A549 (cell line): ENCODE measurements at regions not wholly inside any gene's neighbourhood (a gene's known extent, or its start where the extent isn't known, plus 50 kb on each side); places are given as distances from the start of the nearest gene placed in this dataset.
A peak's percentile ranks its signal among the peaks of the same experiment; 100 is the strongest.

Source experiments
- ATAC-seq, 2 experiments: fragments of 200-7000 bp in 1 of 2; fragments of >200 bp in 1 of 2; cut with Nextera tagmentation in 1 of 2; cut with Tn5 transposase in 1 of 2; 3 replicates each; pipeline versions ENCODE4 v1.8.0 to v1.9.1; 2018 to 2020; ENCODE audit warnings: mild to moderate bottlenecking in 1 of 2, moderate library complexity in 1 of 2
- CTCF ChIA-PET: fragments of 300-600 bp; sonication (Branson Sonifier 250); formaldehyde crosslinking; extraction: SDS; loops from one replicate; lab custom pipeline; 2021; ENCODE audit warnings: antibody characterized with exemption, inconsistent platforms; lab: Yijun Ruan, JAX
- POLR2A ChIA-PET: fragments of 350-600 bp; formaldehyde crosslinking; extraction: SDS; loops from one replicate; lab custom pipeline; 2021; ENCODE audit warnings: antibody characterized with exemption, inconsistent platforms; lab: Yijun Ruan, JAX
- DNase-seq, 2 experiments: peaks; one replicate each; pipeline versions ENCODE4 v3.0.0 to v3.0.0-alpha.2; 2011 to 2016; ENCODE audit warnings: low read depth in 1 of 2, low spot score in 1 of 2
- FAIRE-seq: peaks from 2 replicates; lab custom pipeline; 2011; peaks lifted over from hg19 to GRCh38; lab: Jason Lieb, UNC
- H3K27ac ChIP-seq, 2 experiments: fragments of >200 bp; sonication (Bioruptor Twin); formaldehyde crosslinking; 3 replicates each; pipeline ENCODE4 v1.5.1; 2016 to 2017
- H3K4me1 ChIP-seq: fragments of >200 bp; sonication (Bioruptor Twin); formaldehyde crosslinking; 3 replicates; pipeline ENCODE4 v1.6.1; 2016
- H3K4me2 ChIP-seq: fragments of >200 bp; sonication (Bioruptor Twin); formaldehyde crosslinking; 3 replicates; pipeline ENCODE4 v1.6.1; 2016
- H3K4me3 ChIP-seq: fragments of >200 bp; sonication (Bioruptor Twin); formaldehyde crosslinking; 3 replicates; pipeline ENCODE4 v1.5.1; 2016
- H3K9me3 ChIP-seq: fragments of >200 bp; sonication (Bioruptor Twin); formaldehyde crosslinking; 3 replicates; pipeline ENCODE4 v1.6.1; 2016
- ATOH8 ChIP-seq: fragments of 250-450 bp; sonication (Bioruptor Pico); IDR thresholded peaks from 2 replicates; pipeline ENCODE4 v1.5.0; 2020; ENCODE audit warnings: low read depth, mild to moderate bottlenecking, moderate library complexity
- CBX8 ChIP-seq: fragments of 200-600 bp; sonication (generic); IDR thresholded peaks from 2 replicates; pipeline ENCODE4 v1.6.1; 2016
- CEBPB ChIP-seq, 2 experiments: fragments of >200 bp in 1 of 2; sonication (Bioruptor Twin) in 1 of 2; formaldehyde crosslinking in 1 of 2; IDR thresholded peaks; 2 replicates each; pipeline ENCODE4 v1.6.1; 2012 to 2016
- CTCF ChIP-seq: fragments of >200 bp; sonication (Bioruptor Twin); formaldehyde crosslinking; IDR thresholded peaks from 3 replicates; pipeline ENCODE4 v1.5.1; 2016
- EHF ChIP-seq: fragments of 250-450 bp; sonication (Bioruptor Pico); IDR thresholded peaks from 2 replicates; pipeline ENCODE4 v1.5.0; 2020; ENCODE audit warnings: mild to moderate bottlenecking
- EP300 ChIP-seq, 2 experiments: fragments of >200 bp; sonication (Bioruptor Twin); formaldehyde crosslinking; IDR thresholded peaks; 2 replicates in 1 of 2; 3 replicates in 1 of 2; pipeline ENCODE4 v1.6.1; 2016 to 2017
- FOSB ChIP-seq: fragments of 250-450 bp; sonication (Bioruptor Pico); IDR thresholded peaks from 2 replicates; pipeline ENCODE4 v1.5.0; 2020; ENCODE audit warnings: mild to moderate bottlenecking, moderate library complexity
- FOSL2 ChIP-seq, 2 experiments: fragments of 450-650 bp in 1 of 2; fragments of >200 bp in 1 of 2; sonication (Bioruptor Twin) in 1 of 2; formaldehyde crosslinking; IDR thresholded peaks; 2 replicates each; pipeline versions ENCODE4 v1.5.0 to v1.6.1; 2016 to 2020; ENCODE audit warnings: mild to moderate bottlenecking in 1 of 2, moderate library complexity in 1 of 2
- HDAC2 ChIP-seq: fragments of 200-600 bp; sonication (generic); IDR thresholded peaks from 2 replicates; pipeline ENCODE4 v1.6.1; 2016
- HOXB13 ChIP-seq: fragments of 250-450 bp; sonication (Bioruptor Pico); IDR thresholded peaks from 2 replicates; pipeline ENCODE4 v1.5.0; 2020; ENCODE audit warnings: low read depth, mild to moderate bottlenecking, moderate library complexity
- JUN ChIP-seq, 2 experiments: fragments of >200 bp; sonication (Bioruptor Twin); formaldehyde crosslinking; IDR thresholded peaks; 2 replicates in 1 of 2; 3 replicates in 1 of 2; pipeline ENCODE4 v1.6.1; 2016 to 2017
- JUNB ChIP-seq: fragments of >200 bp; sonication (Bioruptor Twin); formaldehyde crosslinking; IDR thresholded peaks from 2 replicates; pipeline ENCODE4 v1.6.1; 2016
- KDM5A ChIP-seq: fragments of 200-600 bp; sonication (generic); IDR thresholded peaks from 2 replicates; pipeline ENCODE4 v1.6.1; 2016; ENCODE audit warnings: antibody characterized with exemption, mild to moderate bottlenecking
- MAZ ChIP-seq: fragments of 150-350 bp; IDR thresholded peaks from 2 replicates; pipeline ENCODE4 v1.6.1; 2014; ENCODE audit warnings: antibody characterized with exemption, low read depth, low read length, borderline replicate concordance
- POLR2A ChIP-seq: IDR thresholded peaks from 2 replicates; pipeline ENCODE4 v1.6.1; 2012; ENCODE audit warnings: mild to moderate bottlenecking, low read length
- RAD21 ChIP-seq, 2 experiments: fragments of >200 bp in 1 of 2; sonication (Bioruptor Twin) in 1 of 2; formaldehyde crosslinking in 1 of 2; IDR thresholded peaks in 1 of 2; conservative IDR thresholded peaks in 1 of 2; 2 replicates in 1 of 2; 3 replicates in 1 of 2; pipeline ENCODE4 v1.6.1; 2012 to 2018; ENCODE audit warnings: inconsistent platforms in 1 of 2
- REST ChIP-seq: fragments of 200-600 bp; sonication (generic); IDR thresholded peaks from 2 replicates; pipeline ENCODE4 v1.6.1; 2016; ENCODE audit warnings: antibody characterized with exemption, mild to moderate bottlenecking, moderate library complexity
- SMC3 ChIP-seq: fragments of >200 bp; sonication (Bioruptor Twin); formaldehyde crosslinking; IDR thresholded peaks from 3 replicates; pipeline ENCODE4 v1.6.1; 2018; ENCODE audit warnings: inconsistent platforms
- SREBF2 ChIP-seq: fragments of 450-650 bp; IDR thresholded peaks from 2 replicates; pipeline ENCODE4 v1.6.1; 2014; ENCODE audit warnings: mild to moderate bottlenecking, moderate library complexity
- ZNF302 ChIP-seq: fragments of 250-450 bp; sonication (Bioruptor Pico); IDR thresholded peaks from 2 replicates; pipeline ENCODE4 v1.9.0; 2021; ENCODE audit warnings: inconsistent platforms, mild to moderate bottlenecking, moderate library complexity
- WGBS: methylation state at CpG from one replicate; pipeline ENCODE4 v1.1.6; 2017; ENCODE audit errors: missing lambda C conversion rate; 5-methylcytosine and 5-hydroxymethylcytosine counted together

DNA sequence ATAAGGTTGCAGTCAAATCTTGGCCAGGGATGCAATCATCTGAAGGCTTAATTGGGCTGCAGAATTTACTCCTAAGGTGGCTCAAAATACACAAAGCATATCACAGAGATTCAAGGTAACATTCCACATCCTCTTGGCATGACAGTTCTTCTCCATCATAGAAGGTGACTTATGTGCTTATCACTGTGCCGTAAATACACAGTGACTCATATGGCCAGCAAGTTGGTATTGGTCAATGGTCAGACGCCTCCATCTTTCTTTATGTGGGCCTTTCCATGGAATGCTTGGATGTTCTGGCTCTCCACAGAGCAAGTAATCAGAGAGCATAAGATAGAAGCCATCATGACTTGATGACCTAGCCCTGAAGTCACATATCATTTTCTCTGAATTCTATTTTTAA lies 168.8 kb upstream of the ST8SIA2 start:
- ChIA-PET CTCF (interaction anchor here (3.8 kb wide), 1 partner anchor 135 kb away, joined by 15 read pairs; no protein-coding TSS in a partner anchor), POLR2A (no interaction called here)
- Histone ChIP-seq H3K4me2 (no peak overlapping the region), H3K9me3 (peaks cover 7% of the 10 kb centered on the region; the same call in 1 of the 3 replicates), H3K27ac (no peak overlapping the region), H3K4me1 (no peaks in the 10 kb centered on the region), H3K4me3 (no peak overlapping the region)
- ATAC-seq (no peak), DNase-seq (no peak), FAIRE-seq (no peak)
- WGBS, result 28% methylated on average over 2 of the region's 2 CpGs
- TF ChIP-seq ZNF302 (CRISPR knock-in tag) (no peak), HDAC2 (no peak), HOXB13 (no peak), CTCF (no peak), JUNB (no peak), FOSB (CRISPR knock-in tag) (no peak), KDM5A (no peak), EP300 (IDR thresholded peaks at IDR 0.05) (no peak), CEBPB (IDR thresholded peaks at IDR 0.05) (no peak), SREBF2 (no peak), JUN (IDR thresholded peaks at IDR 0.05) (no peak), POLR2A (no peak), ATOH8 (no peak), REST (no peak), MAZ (no peak), CBX8 (no peak), EHF (CRISPR knock-in tag) (no peak), FOSL2 (IDR thresholded peaks at IDR 0.05) (no peak), FOSL2 (CRISPR knock-in tag; IDR thresholded peaks at IDR 0.05) (no peak)
- TF ChIP-seq, all 56 proteins: peak for 0

DNA sequence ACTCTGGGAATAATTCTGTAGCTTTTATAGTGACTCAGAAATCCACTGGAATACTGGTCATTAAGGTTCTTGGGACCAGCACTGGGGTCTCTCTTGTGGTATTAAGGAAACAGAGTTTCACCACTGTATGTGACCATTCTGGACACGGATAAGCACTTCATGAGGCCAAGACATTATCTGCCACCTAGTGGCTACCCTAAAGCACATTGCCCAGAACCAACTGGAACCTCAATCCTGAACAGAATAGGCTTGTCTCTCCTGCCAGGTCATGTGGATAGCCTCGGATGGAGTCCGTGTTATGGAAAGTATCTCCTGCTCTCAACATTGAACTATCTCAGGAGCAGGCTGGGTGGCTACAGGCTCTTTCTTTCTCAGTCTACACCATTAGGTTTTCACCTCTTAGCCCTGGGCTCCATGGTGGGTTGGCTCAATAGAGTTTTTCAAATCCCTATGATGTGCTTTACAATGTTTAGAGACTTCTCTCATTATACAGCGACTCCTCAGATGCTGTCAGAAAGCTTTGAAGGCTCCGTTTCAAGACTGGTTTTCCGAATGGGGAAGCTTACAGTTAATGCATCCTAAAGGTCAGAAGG lies 167.6 kb upstream of the ST8SIA2 start:
- Histone ChIP-seq H3K9me3 (peaks cover 7% of the 10 kb centered on the region; the same call in 1 of the 3 replicates), H3K27ac (no peak overlapping the region), H3K4me1 (no peaks in the 10 kb centered on the region), H3K4me2 (no peak overlapping the region), H3K4me3 (no peak overlapping the region)
- ChIA-PET POLR2A (no interaction called here), CTCF (interaction anchor here (1.0 to 3.8 kb wide), 5 partner anchors 97 to 136 kb away, joined by 3 to 15 read pairs (median 4); no protein-coding TSS in a partner anchor)
- no peak for FAIRE-seq
- 2% methylated on average over 6 of the region's 6 CpGs for WGBS
- peak in 1 of 2 experiments; percentile 32 for DNase-seq
- peak; percentile 46; the same call in 2 of the 3 replicates for TF ChIP-seq SMC3
- no peak for TF ChIP-seq EHF (CRISPR knock-in tag)
- TF ChIP-seq CTCF, result peak; percentile 39
- peak in 1 of 2 experiments; percentile 55; a peak in 2 of 5 replicates for TF ChIP-seq RAD21 (conservative IDR thresholded peaks at IDR 0.05 in 1 of 2, IDR thresholded peaks at IDR 0.05 in 1 of 2)
- ATAC-seq, result peak; percentile 71 to 91; a peak in 4 of 6 replicates
